KMS-11 (cell line): ENCODE measurements at regions not wholly inside any gene's neighbourhood (a gene's known extent, or its start where the extent isn't known, plus 50 kb on each side); places are given as distances from the start of the nearest gene placed in this dataset.

Experiments used
- H2AFZ ChIP-seq: fragments of 200-600 bp; sonication (generic); 2 replicates; pipeline ENCODE4 v1.6.1; 2016; ENCODE audit warnings: antibody characterized with exemption, mixed run types, low read depth
- H3K27ac ChIP-seq: fragments of 200-600 bp; sonication (generic); 2 replicates; pipeline ENCODE4 v1.6.1; 2016; ENCODE audit warnings: mild to moderate bottlenecking, mixed run types
- H3K27me3 ChIP-seq: fragments of 200-600 bp; sonication (generic); 2 replicates; pipeline ENCODE4 v1.6.1; 2017; ENCODE audit warnings: mild to moderate bottlenecking, low read depth, mixed run types, moderate library complexity; ENCODE audit not compliant: insufficient read depth
- H3K36me3 ChIP-seq: fragments of 200-600 bp; sonication (generic); 2 replicates; pipeline ENCODE4 v1.6.1; 2017; ENCODE audit warnings: mild to moderate bottlenecking, mixed run types; ENCODE audit not compliant: insufficient read depth
- H3K4me1 ChIP-seq: fragments of 200-600 bp; sonication (generic); 2 replicates; pipeline ENCODE4 v1.6.1; 2016; ENCODE audit warnings: mild to moderate bottlenecking, low read depth, mixed run types; ENCODE audit not compliant: poor library complexity, severe bottlenecking
- H3K4me2 ChIP-seq: fragments of 200-600 bp; sonication (generic); 2 replicates; pipeline ENCODE4 v1.7.0; 2016; ENCODE audit warnings: mild to moderate bottlenecking, mixed run types
- H3K4me3 ChIP-seq: fragments of 200-600 bp; sonication (generic); IDR thresholded peaks from 2 replicates; pipeline ENCODE4 v1.6.1; 2017; ENCODE audit warnings: low read depth, low read length, mixed read lengths; ENCODE audit not compliant: insufficient read depth
- H3K79me2 ChIP-seq: fragments of 200-600 bp; sonication (generic); 2 replicates; pipeline ENCODE4 v1.6.1; 2016; ENCODE audit warnings: low read depth, mixed run types; ENCODE audit not compliant: insufficient read depth
- H3K9ac ChIP-seq: fragments of 200-600 bp; sonication (generic); 2 replicates; pipeline ENCODE4 v1.6.1; 2016; ENCODE audit warnings: mild to moderate bottlenecking, mixed run types
- H4K20me1 ChIP-seq: fragments of 200-600 bp; sonication (generic); 2 replicates; pipeline ENCODE4 v1.6.1; 2016; ENCODE audit warnings: mild to moderate bottlenecking, mixed run types; ENCODE audit not compliant: insufficient read depth
- CTCF ChIP-seq: fragments of 200-600 bp; sonication (generic); conservative IDR thresholded peaks from 2 replicates; pipeline ENCODE4 v1.6.1; 2017; ENCODE audit warnings: low read depth, mild to moderate bottlenecking, antibody characterized with exemption, low read length, moderate library complexity, mixed read lengths

- Histone ChIP-seq H3K27ac (no peak overlapping the region), H3K4me2 (no peak overlapping the region), H3K4me3 (no peak overlapping the region), H3K9ac (no peak overlapping the region), H4K20me1 (no peaks in the 10 kb centered on the region), H2AFZ (no peak overlapping the region), H3K36me3 (no peaks in the 10 kb centered on the region), H3K79me2 (no peaks in the 10 kb centered on the region), H3K27me3 (no peaks in the 10 kb centered on the region), H3K4me1 (no peaks in the 10 kb centered on the region)
- TF ChIP-seq CTCF, result no peak
These were observed 1212.3 kb downstream of the NXPH1 start for GRCh38 chr7:9645756-9646155.

DNA sequence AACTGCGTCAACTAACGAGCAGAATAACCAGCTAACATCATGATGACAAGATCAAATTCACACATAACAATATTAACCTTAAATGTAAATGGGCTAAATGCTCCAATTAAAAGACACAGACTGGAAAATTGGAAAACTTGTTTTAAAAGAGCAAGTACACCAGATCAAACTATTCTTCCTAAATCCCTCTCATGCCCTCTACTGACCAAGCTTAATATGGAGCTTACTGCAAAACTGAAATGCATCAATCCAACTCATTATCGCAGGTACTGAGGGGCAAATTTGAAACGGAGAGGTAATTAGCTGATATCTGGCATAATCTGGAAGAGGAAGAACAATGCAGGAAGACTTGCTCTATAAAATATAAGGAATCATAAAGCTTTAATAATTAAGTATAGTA is 1223.8 kb downstream of the NXPH1 start:
- Histone ChIP-seq H3K79me2 (no peaks in the 10 kb centered on the region), H3K36me3 (no peaks in the 10 kb centered on the region), H3K4me1 (no peaks in the 10 kb centered on the region), H2AFZ (no peak overlapping the region), H3K9ac (no peak overlapping the region), H3K27me3 (no peaks in the 10 kb centered on the region), H4K20me1 (no peaks in the 10 kb centered on the region), H3K4me3 (no peak overlapping the region), H3K4me2 (no peak overlapping the region), H3K27ac (no peak overlapping the region)
- TF ChIP-seq CTCF, result no peak

- Histone ChIP-seq H3K4me3 (no peak overlapping the region), H4K20me1 (no peaks in the 10 kb centered on the region), H3K4me2 (no peak overlapping the region), H3K9ac (no peak overlapping the region), H3K27ac (no peak overlapping the region), H3K4me1 (no peaks in the 10 kb centered on the region), H2AFZ (no peak overlapping the region), H3K27me3 (no peaks in the 10 kb centered on the region), H3K79me2 (no peaks in the 10 kb centered on the region), H3K36me3 (no peaks in the 10 kb centered on the region)
- no peak for TF ChIP-seq CTCF
These were observed 1238.8 kb downstream of the NXPH1 start for GRCh38 chr7:9671979-9672917.

GRCh38 chr7:9680713-9681112 is 1247.3 kb downstream of the NXPH1 start:
- H3K9ac ChIP-seq, result no peak overlapping the region
- no peak overlapping the region for H3K4me2 ChIP-seq
- no peak overlapping the region for H3K27ac ChIP-seq
- no peak overlapping the region for H2AFZ ChIP-seq
- H3K4me3 ChIP-seq, result no peak overlapping the region
- H3K79me2 ChIP-seq, result no peaks in the 10 kb centered on the region
- H3K4me1 ChIP-seq, result no peaks in the 10 kb centered on the region
- no peaks in the 10 kb centered on the region for H3K36me3 ChIP-seq
- H4K20me1 ChIP-seq, result no peaks in the 10 kb centered on the region
- TF ChIP-seq CTCF, result no peak
- H3K27me3 ChIP-seq, result no peaks in the 10 kb centered on the region
